ENCODE measurements at regions not wholly inside any gene's neighbourhood (a gene's known extent, or its start where the extent isn't known, plus 50 kb on each side); places are given as distances from the start of the nearest gene placed in this dataset.

DNA sequence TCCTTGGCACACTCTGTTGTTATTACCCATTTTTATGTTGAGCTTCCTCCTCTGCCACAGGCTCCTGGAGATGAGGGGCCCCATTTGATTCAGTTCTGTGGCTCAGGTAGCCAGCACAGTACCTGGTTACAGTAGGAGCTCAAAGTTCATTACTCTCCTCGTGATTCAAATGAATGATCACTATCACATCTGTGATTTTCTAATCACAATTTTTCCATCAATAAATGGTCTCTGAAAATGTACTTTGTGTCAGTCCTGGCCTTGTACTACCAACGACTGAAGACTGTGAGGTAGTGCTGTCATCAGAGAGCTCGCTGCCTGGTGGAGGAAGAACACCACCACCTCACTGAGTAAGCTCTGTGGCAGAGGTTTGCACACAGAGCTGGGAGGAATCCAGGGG lies 106.8 kb upstream of the JUN start:
- no peak overlapping the region for H3K27ac Mint-ChIP-seq (ENCODE audit: low read depth, unreplicated experiment)
- no peaks in the 10 kb centered on the region for H3K9me3 Mint-ChIP-seq (ENCODE audit: unreplicated experiment)
- intact Hi-C loops (cut with micrococcal nuclease): no loop called here
- CTCF ChIA-PET: no interaction called here
- H3K27me3 Mint-ChIP-seq (ENCODE audit: insufficient read depth, unreplicated experiment): no peaks in the 10 kb centered on the region
- BruUV-seq (replicated peaks): no TSS peak
- POLR2A ChIA-PET: interaction anchor here (0.6 to 1.4 kb wide), 4 partner anchors 11 to 227 kb away, joined by 3 to 6 read pairs (median 3); no protein-coding TSS in a partner anchor
- no peak overlapping the region for H3K4me3 Mint-ChIP-seq (ENCODE audit: unreplicated experiment)
- H3K4me1 Mint-ChIP-seq (ENCODE audit: insufficient read depth, unreplicated experiment): peaks cover 33% of the 10 kb centered on the region
- DNase-seq (ENCODE audit: unreplicated experiment): no peak
- H3K36me3 Mint-ChIP-seq (ENCODE audit: insufficient read depth, unreplicated experiment): no peaks in the 10 kb centered on the region
- TF ChIP-seq CTCF (IDR thresholded peaks at IDR 0.05; ENCODE audit: unreplicated experiment): no peak

DNA sequence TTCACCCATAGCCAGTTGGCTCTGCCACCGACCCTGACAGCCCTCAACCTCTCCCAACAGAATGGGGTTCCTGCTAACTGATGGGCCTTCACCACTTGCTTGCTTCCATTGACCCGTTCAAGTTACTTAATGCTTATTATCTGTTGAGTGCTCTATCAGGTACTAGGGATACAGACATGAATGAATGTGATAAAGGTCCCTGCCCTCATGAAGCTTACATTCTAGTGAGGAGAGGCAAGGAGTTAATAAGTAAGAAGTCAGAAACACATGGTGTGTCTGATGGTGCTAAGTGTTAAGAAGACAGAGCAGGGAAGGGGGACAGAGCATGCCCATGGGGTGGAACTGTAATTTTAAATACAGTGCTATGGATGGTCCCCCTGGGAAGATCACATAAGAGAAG lies 107.5 kb upstream of the JUN start:
- Mint-ChIP-seq H3K27ac (ENCODE audit: low read depth, unreplicated experiment) (no peak overlapping the region), H3K9me3 (ENCODE audit: unreplicated experiment) (no peaks in the 10 kb centered on the region), H3K4me1 (ENCODE audit: insufficient read depth, unreplicated experiment) (peaks cover 33% of the 10 kb centered on the region), H3K4me3 (ENCODE audit: unreplicated experiment) (no peak overlapping the region), H3K27me3 (ENCODE audit: insufficient read depth, unreplicated experiment) (no peaks in the 10 kb centered on the region), H3K36me3 (ENCODE audit: insufficient read depth, unreplicated experiment) (no peaks in the 10 kb centered on the region)
- CTCF ChIA-PET: interaction anchor here (0.5 to 0.9 kb wide), 2 partner anchors 9 to 439 kb away, joined by 3 read pairs; no protein-coding TSS in a partner anchor
- intact Hi-C loops (cut with micrococcal nuclease): no loop called here
- BruUV-seq (replicated peaks): no TSS peak
- no peak for DNase-seq (ENCODE audit: unreplicated experiment)
- no peak for TF ChIP-seq CTCF (IDR thresholded peaks at IDR 0.05; ENCODE audit: unreplicated experiment)
- POLR2A ChIA-PET: interaction anchor here (1.4 kb wide), 1 partner anchor 10 kb away, joined by 6 read pairs; no protein-coding TSS in a partner anchor

DNA sequence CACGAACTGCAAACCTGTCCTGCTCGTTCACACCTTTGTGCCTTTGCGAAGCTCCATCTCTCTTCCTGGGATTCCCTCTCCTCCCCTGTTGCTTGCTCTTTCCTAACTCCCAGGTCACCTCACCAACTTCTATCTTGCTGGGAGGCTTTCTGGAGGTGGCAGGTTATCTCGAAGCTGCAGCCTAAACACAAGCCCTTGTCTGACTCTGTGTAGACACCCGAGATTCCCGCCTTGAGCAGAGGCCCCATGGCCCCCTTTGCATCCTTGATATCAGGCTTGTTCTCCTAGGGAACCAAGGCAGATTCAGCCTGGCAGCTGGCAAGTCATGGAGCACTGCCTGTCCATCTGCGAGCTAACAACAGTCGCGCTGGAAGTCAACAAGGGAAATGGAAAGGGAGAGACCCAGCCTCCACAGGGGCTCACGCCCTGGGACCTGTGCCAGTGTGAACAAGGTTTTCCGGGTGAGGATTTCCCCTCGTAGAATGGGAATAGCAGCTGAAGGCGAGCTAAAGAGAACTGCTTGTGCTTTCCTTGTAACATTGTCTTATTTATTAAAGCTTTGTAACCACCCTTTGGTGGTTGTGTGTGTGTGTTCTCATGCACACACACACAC lies 109.5 kb upstream of the JUN start:
- Mint-ChIP-seq H3K4me3 (ENCODE audit: unreplicated experiment) (no peak overlapping the region), H3K36me3 (ENCODE audit: insufficient read depth, unreplicated experiment) (peaks cover 4% of the 10 kb centered on the region), H3K4me1 (ENCODE audit: insufficient read depth, unreplicated experiment) (peaks cover 28% of the 10 kb centered on the region), H3K27ac (ENCODE audit: low read depth, unreplicated experiment) (no peak overlapping the region), H3K27me3 (ENCODE audit: insufficient read depth, unreplicated experiment) (no peaks in the 10 kb centered on the region), H3K9me3 (ENCODE audit: unreplicated experiment) (no peaks in the 10 kb centered on the region)
- BruUV-seq (replicated peaks): no TSS peak
- intact Hi-C loops (cut with micrococcal nuclease): no loop called here
- ChIA-PET POLR2A (no interaction called here), CTCF (interaction anchor here (0.8 kb wide), 2 partner anchors 9 to 40 kb away, joined by 3 read pairs; no protein-coding TSS in a partner anchor)
- no peak for DNase-seq (ENCODE audit: unreplicated experiment)
- no peak for TF ChIP-seq CTCF (IDR thresholded peaks at IDR 0.05; ENCODE audit: unreplicated experiment)

DNA sequence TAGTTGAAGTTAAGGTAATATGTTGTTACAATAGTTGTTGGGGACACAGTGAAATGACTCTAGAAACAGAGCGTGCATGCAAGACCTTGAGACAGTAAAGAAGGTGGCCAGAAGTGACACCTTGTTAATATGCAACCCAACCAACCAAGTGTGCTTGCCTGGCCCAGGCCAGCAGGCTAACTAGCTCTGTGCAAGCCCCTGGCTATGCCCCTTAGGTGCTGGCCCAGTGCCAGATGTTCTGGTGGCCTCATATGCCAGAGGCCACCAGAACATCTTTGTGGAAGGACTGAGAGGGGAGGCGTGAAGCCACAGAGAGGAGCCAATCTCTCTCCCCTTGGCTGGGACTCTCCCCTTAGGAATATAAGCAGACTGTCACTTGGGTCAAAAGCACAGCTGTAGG lies 111.2 kb upstream of the JUN start:
- Mint-ChIP-seq H3K36me3 (ENCODE audit: insufficient read depth, unreplicated experiment) (peaks cover 4% of the 10 kb centered on the region), H3K4me3 (ENCODE audit: unreplicated experiment) (no peak overlapping the region), H3K27ac (ENCODE audit: low read depth, unreplicated experiment) (no peak overlapping the region), H3K27me3 (ENCODE audit: insufficient read depth, unreplicated experiment) (no peaks in the 10 kb centered on the region), H3K4me1 (ENCODE audit: insufficient read depth, unreplicated experiment) (peaks cover 18% of the 10 kb centered on the region), H3K9me3 (ENCODE audit: unreplicated experiment) (no peaks in the 10 kb centered on the region)
- no TSS peak for BruUV-seq (replicated peaks)
- DNase-seq (ENCODE audit: unreplicated experiment): no peak
- ChIA-PET POLR2A (interaction anchor here (1.1 kb wide), 1 partner anchor 47 kb away, joined by 4 read pairs; no protein-coding TSS in a partner anchor), CTCF (interaction anchor here (1.4 kb wide), 1 partner anchor 56 kb away, joined by 4 read pairs; no protein-coding TSS in a partner anchor)
- TF ChIP-seq CTCF (IDR thresholded peaks at IDR 0.05; ENCODE audit: unreplicated experiment): no peak
- intact Hi-C loops (cut with micrococcal nuclease): no loop called here
